Amygdala (tissue), 56 donors: ENCODE measurements at regions not wholly inside any gene's neighbourhood (a gene's known extent, or its start where the extent isn't known, plus 50 kb on each side); places are given as distances from the start of the nearest gene placed in this dataset.
A peak's percentile ranks its signal among the peaks of the same experiment; 100 is the strongest.

Source experiments
- DNase-seq, 56 donors: peaks; one replicate each; lab custom pipeline; 2025; lab: John Stamatoyannopoulos, UW

- no peak for DNase-seq
Observed at GRCh38 chr22:27552176-27552575, 249.4 kb downstream of the MN1 start.

DNA sequence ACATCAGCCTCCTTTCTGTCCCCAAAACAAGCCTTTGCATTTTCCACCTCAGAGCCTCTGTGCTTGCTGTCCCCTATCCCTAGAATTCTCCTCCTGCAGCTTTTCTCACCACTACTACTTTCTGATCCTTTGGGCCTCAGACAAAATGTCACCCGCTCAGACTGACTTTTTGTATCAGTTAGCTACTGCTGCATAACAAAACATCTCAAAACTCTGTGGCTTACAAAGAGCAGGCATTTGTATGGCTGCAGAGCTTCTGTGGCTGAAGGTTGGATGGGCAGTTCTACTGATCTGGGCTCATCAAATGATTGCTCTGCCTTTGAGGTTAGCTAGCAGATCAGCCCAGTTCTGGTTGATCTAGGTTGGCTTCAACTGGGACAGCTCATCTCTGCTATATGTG is 248.7 kb downstream of the MN1 start:
- no peak for DNase-seq

- DNase-seq: peak in 12 of 56 donors; percentile 3 to 17 (median 8)
Observed at GRCh38 chr22:27554106-27554811, 247.3 kb downstream of the MN1 start.

DNA sequence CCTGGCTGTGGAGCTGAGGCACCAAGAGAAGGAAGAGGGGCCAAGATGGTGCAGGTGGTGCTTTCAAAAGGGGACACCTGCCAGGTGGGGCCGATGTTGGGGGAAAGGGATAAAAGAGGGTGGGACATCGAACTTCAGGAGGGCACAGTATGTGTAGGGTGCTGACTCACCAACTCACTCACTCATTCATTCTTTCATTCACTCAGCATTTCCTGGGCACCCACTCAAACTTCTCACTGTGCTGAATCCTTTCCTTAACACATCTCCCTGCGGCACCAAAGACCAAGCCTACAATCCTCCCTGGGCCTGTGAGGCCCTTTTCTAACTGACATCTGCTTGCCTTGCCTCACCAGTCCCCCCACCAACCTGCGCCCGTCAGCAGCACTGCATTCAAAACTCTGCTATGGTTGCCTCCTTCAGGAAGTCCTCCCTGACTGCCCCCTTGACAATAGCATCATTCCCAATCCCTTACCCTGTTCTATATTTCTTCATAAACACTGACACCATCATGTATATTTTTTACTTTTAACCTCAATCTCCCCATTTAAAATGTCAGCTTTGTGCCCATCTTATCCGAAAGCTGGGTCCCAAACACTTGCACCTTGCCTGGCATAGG is 246.6 kb downstream of the MN1 start:
- DNase-seq: no peak

GRCh38 chr22:27556371-27556770 is 245.2 kb downstream of the MN1 start:
- DNase-seq: no peak

- no peak for DNase-seq
Observed at GRCh38 chr22:27557286-27558008, 244.1 kb downstream of the MN1 start.

GRCh38 chr22:27558658-27559371 is 242.7 kb downstream of the MN1 start:
- DNase-seq: no peak

GRCh38 chr22:27560781-27561180 is 240.8 kb downstream of the MN1 start:
- DNase-seq: no peak

DNA sequence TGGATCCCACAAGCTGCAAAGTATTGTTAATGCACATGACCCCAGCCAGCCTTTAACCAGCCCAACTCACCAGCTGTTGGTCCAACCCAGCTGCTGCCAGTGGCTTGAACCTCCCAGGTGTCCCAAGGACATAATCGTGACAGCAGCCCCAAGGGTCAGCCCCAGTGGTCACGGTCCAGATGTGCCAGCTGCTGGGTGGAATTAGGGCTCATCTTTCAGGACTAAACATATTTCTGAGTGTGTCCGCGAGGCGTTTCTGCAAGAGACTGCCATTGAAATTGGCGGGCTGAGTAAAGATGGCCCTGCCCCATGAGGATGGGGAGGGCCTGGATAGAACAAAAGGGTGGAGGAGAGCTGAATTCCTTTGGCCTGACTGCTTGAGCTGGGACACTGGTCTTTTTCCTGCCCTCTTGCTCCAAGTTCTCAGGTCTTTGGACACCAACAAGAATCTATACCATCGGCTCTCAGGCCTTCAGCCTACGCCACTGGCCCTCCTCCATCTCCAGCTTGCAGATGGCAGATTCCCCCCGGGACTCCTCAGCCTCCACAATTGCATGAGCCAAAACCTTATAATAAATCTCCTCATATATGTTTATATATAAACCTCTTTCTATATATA is 240.2 kb downstream of the MN1 start:
- DNase-seq: no peak

- no peak for DNase-seq
Observed at GRCh38 chr22:27564806-27565205, 236.8 kb downstream of the MN1 start.

- DNase-seq: no peak
Observed at GRCh38 chr22:27566602-27567001, 235.0 kb downstream of the MN1 start.

DNA sequence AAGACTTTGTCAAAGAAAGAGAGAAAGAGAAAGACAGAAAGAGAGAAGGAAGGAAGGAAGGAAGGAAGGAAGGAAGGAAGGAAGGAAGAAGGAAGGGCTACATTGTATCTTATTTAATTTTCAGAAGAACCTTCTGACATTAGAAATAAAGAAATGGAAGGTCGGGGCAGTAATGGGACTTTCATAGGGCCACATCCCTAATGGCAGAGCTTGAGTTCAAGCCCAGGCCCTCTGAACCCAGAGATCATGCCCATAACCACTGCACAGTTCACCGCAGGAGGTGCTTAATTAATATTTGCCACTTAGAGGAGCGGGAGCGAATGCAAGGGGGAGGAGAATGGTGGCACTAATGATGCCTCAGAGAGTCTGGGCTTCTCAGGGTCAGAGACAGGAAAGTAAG is 233.3 kb downstream of the MN1 start:
- no peak for DNase-seq

- DNase-seq: no peak
Observed at GRCh38 chr22:27571463-27572277, 229.9 kb downstream of the MN1 start.

GRCh38 chr22:27572278-27572666 is 229.3 kb downstream of the MN1 start:
- DNase-seq: no peak

DNA sequence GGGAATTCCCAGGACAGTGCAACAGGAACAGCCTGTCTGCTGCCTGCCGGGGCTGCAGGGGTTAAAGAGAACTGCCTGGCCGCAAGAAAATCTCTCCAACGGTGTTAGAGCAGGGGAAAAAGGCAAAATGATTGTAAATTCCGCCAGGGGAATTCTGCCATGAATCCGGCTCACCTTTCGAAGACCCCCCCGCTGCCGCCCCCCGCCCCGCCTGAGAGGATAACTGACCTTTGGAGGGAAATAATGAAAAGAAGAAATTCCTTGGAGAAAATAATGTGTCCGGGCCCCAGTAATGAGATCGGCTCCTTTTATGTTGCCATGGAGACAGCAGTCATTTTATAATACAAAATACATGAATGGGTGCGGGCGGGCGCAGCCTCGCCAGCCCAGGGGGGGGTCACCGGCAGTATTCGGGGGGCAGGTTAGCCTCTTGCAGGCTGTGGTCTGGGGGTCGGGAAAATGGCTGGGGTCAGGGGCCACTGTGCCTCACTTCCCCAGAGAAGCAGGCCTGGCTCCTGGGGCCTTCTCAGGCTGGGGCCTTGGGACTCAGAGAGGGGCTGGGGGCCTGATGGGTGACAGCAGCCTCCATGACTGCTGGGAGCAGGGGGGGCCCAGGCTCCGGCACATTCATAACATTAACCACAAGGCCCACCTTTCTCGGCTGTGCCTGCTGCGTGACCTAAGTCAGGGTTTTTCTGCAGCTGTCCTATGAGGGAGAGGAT is 228.1 kb downstream of the MN1 start:
- peak in 4 of 56 donors; percentile 3 to 33 (median 6) for DNase-seq

DNA sequence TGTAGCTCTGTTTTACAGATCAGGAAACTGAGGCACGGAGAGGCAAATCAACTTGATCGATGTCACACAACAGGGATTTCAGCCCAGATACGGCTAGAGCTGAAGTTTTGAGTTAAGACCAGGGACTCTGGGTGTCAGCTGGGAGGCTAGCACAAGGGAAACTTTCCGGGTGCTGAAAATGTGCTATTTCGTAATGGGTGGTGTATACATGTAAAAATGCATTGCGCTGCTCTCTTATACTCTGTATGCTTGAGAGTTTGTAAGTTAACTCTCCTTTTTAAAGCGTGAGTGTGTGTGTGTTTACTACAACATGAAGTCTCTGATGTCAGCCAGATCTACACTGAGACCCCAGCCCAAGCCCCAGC is 227.6 kb downstream of the MN1 start:
- DNase-seq: no peak

DNA sequence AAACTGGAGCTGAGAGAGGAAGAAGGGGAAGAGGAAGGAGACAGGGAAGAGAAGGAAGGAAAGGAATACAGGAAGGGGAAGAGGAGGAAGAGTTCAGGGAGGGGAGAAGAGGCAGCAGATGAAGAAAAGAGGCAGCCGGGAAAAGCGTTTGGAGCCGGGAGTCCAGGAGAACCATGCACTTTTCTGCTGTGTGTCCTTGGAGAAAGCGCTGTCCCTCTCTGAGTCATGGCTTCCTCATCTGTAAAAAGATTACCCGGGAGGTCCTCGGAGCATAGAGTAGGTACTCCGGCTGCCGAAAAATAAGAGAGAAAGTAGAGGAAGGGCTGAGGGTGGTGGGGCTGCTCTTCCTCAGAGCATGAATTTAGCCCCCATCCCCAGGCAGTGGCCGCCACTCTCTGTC is 226.9 kb downstream of the MN1 start:
- DNase-seq: no peak

DNA sequence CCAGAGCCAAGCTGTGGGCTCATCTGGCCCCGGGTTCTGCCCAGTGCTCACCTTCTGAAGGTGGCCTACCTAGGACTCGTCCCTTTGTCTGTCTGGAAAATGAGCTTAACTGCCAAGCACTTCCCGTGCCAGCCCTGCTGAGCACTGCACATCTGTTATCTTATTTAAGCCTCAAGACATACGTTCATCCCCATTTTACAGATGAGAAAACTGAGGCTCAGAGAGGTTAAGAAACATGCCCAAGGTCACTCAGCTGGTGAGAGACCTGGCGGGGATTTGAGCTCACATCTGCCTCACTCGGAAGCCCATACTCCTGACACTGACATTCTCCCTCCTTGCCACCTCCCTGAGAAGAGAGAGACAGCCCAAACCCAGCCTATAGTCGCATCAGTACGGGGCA is 226.2 kb downstream of the MN1 start:
- no peak for DNase-seq

DNA sequence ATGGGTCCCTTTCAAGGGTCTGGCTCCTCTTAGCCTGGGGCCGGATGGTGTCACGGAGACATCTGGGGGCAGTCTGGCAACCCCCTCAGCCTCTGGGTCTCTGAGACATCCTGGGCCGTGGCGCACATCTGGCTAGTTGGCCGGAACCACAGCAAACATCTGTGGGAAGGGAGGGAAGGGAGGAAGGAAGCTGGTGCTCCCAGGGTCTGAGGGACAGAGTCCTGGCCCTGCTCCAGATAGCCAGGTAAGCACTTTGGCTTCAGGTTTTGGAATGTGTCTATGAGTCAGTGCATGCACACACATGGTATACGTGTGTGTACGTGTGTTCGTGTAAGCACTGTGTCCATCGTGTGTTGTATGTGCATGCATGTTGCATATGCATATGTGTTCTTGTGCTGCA is 225.1 kb downstream of the MN1 start:
- no peak for DNase-seq
